ENCODE measurements at regions not wholly inside any gene's neighbourhood (a gene's known extent, or its start where the extent isn't known, plus 50 kb on each side); places are given as distances from the start of the nearest gene placed in this dataset.

DNA sequence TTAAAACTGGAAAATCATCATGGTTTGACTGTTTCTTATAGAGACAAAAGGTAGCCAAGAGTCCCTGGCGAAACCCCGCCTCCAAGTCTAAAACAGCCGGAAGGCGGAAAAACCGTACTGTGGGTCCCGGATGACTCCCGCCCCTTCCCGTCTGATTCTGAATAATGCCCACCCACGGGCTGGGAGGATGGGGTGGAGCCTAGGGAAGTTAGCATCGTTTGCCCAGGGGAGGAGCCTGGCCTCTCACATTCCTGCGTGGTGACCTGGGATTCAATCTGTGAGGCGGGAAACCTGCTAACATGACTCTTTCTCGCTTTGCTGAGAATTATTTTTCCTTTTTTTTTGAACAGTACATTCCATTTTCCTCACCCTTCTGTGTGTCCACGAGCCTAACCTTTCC, 124.9 kb downstream of the KCNK1 start:
- Histone ChIP-seq H4K20me1 (ENCODE audit: control insufficient read depth, insufficient read depth, low read length, poor library complexity, severe bottlenecking) (no peaks in the 10 kb centered on the region), H3K27ac (ENCODE audit: low read length in 2 of 2) (no peak overlapping the region), H3K4me3 (ENCODE audit: control extremely low read depth in 1 of 5, extremely low read depth in 1 of 5, insufficient read depth in 1 of 5, low read depth in 2 of 5, low read length in 4 of 5) (no peak overlapping the region), H3K79me2 (ENCODE audit: control insufficient read depth, insufficient read depth, low read length) (no peaks in the 10 kb centered on the region), H3K27me3 (replicated peaks in 1 of 4; ENCODE audit: control extremely low read depth in 1 of 4, control insufficient read depth in 3 of 4, insufficient read depth in 4 of 4, low read length in 3 of 4) (no peaks in the 10 kb centered on the region), H3K4me1 (ENCODE audit: control insufficient read depth in 2 of 2, insufficient read depth in 2 of 2, low read length in 2 of 2) (no peaks in the 10 kb centered on the region), H3K4me2 (replicated peaks; ENCODE audit: low read depth, low read length, poor library complexity, severe bottlenecking) (no peak overlapping the region), H3K9me3 (ENCODE audit: control extremely low read depth in 1 of 3, control insufficient read depth in 2 of 3, insufficient read depth in 1 of 3, low read length in 2 of 3) (no peaks in the 10 kb centered on the region), H3K36me3 (replicated peaks in 1 of 2; ENCODE audit: control extremely low read depth in 1 of 2, control insufficient read depth in 1 of 2, extremely low read depth in 1 of 2, insufficient read depth in 2 of 2, low read length in 1 of 2) (no peaks in the 10 kb centered on the region), H2AFZ (ENCODE audit: insufficient read depth, low read depth, low read length, poor library complexity, severe bottlenecking) (no peak overlapping the region), H3K9ac (ENCODE audit: low read length) (no peak overlapping the region)
- Mint-ChIP-seq H3K27ac (no peak overlapping the region), H3K4me3 (no peak overlapping the region), H3K4me1 (no peaks in the 10 kb centered on the region), H3K9me3 (ENCODE audit: insufficient read depth) (no peaks in the 10 kb centered on the region), H3K27me3 (no peaks in the 10 kb centered on the region)
- intact Hi-C loops (cut with micrococcal nuclease): no loop called here
- no peak for TF ChIP-seq EZH2 (IDR thresholded peaks at IDR 0.05; ENCODE audit: borderline replicate concordance, insufficient read depth, low read depth, low read length, poor library complexity, severe bottlenecking)
- no peak for TF ChIP-seq CTCF (IDR thresholded peaks at IDR 0.05)
- 93% methylated on average over 13 of the region's 14 CpGs for WGBS (ENCODE audit: insufficient coverage)
- no peak for DNase-seq
- ChIA-PET CTCF (no interaction called here), POLR2A (no interaction called here)
- ATAC-seq (ENCODE audit: low read depth): no peak

GRCh38 chr1:233744779-233745513, 131.0 kb downstream of the KCNK1 start:
- Histone ChIP-seq H3K9me3 (ENCODE audit: control extremely low read depth in 1 of 3, control insufficient read depth in 2 of 3, insufficient read depth in 1 of 3, low read length in 2 of 3) (peaks cover 0 to 3% (median 0%) of the 10 kb centered on the region in 3 donors), H3K27ac (ENCODE audit: low read length in 2 of 2) (no peak overlapping the region), H3K4me3 (ENCODE audit: control extremely low read depth in 1 of 5, extremely low read depth in 1 of 5, insufficient read depth in 1 of 5, low read depth in 2 of 5, low read length in 4 of 5) (no peak overlapping the region), H4K20me1 (ENCODE audit: control insufficient read depth, insufficient read depth, low read length, poor library complexity, severe bottlenecking) (no peaks in the 10 kb centered on the region), H3K4me2 (replicated peaks; ENCODE audit: low read depth, low read length, poor library complexity, severe bottlenecking) (no peak overlapping the region), H2AFZ (ENCODE audit: insufficient read depth, low read depth, low read length, poor library complexity, severe bottlenecking) (no peak overlapping the region), H3K27me3 (replicated peaks in 1 of 4; ENCODE audit: control extremely low read depth in 1 of 4, control insufficient read depth in 3 of 4, insufficient read depth in 4 of 4, low read length in 3 of 4) (no peaks in the 10 kb centered on the region), H3K4me1 (ENCODE audit: control insufficient read depth in 2 of 2, insufficient read depth in 2 of 2, low read length in 2 of 2) (no peaks in the 10 kb centered on the region), H3K79me2 (ENCODE audit: control insufficient read depth, insufficient read depth, low read length) (no peaks in the 10 kb centered on the region), H3K9ac (ENCODE audit: low read length) (no peak overlapping the region), H3K36me3 (replicated peaks in 1 of 2; ENCODE audit: control extremely low read depth in 1 of 2, control insufficient read depth in 1 of 2, extremely low read depth in 1 of 2, insufficient read depth in 2 of 2, low read length in 1 of 2) (no peaks in the 10 kb centered on the region)
- Mint-ChIP-seq H3K9me3 (ENCODE audit: insufficient read depth) (no peaks in the 10 kb centered on the region), H3K4me1 (no peaks in the 10 kb centered on the region), H3K27me3 (no peaks in the 10 kb centered on the region), H3K4me3 (no peak overlapping the region), H3K27ac (no peak overlapping the region)
- CTCF ChIA-PET: no interaction called here
- WGBS (ENCODE audit: insufficient coverage): no CpG with 5 or more reads among the region's 3 CpGs
- POLR2A ChIA-PET: no interaction called here
- no peak for ATAC-seq (ENCODE audit: low read depth)
- DNase-seq: no peak
- TF ChIP-seq CTCF (IDR thresholded peaks at IDR 0.05) (no peak), EZH2 (IDR thresholded peaks at IDR 0.05; ENCODE audit: borderline replicate concordance, insufficient read depth, low read depth, low read length, poor library complexity, severe bottlenecking) (no peak)
- intact Hi-C loops (cut with micrococcal nuclease): no loop called here

Data from B cell (primary cell).